ENCODE measurements at regions not wholly inside any gene's neighbourhood (a gene's known extent, or its start where the extent isn't known, plus 50 kb on each side); places are given as distances from the start of the nearest gene placed in this dataset.

- TF ChIP-seq CTCF (IDR thresholded peaks at IDR 0.05) (no peak), POLR2A (IDR thresholded peaks at IDR 0.05) (no peak), EP300 (IDR thresholded peaks at IDR 0.05; ENCODE audit: low read depth) (no peak), POLR2AphosphoS5 (IDR thresholded peaks at IDR 0.05) (no peak)
Observed at GRCh38 chr1:22344851-22345560, 106.6 kb upstream of the ZBTB40 start.
